Psoas muscle (tissue), 7 donors: ENCODE measurements at regions not wholly inside any gene's neighbourhood (a gene's known extent, or its start where the extent isn't known, plus 50 kb on each side); places are given as distances from the start of the nearest gene placed in this dataset.

Experiments used
- ATAC-seq, 4 donors: fragments of 200-7000 bp; cut with Tn5 transposase; one replicate each; pipeline ENCODE4 v1.9.1; 2020; ENCODE audit warnings: moderate library complexity in 3 of 4, mild to moderate bottlenecking in 2 of 4
- DNase-seq, 2 donors: peaks; one replicate each; pipeline ENCODE4 v3.0.0-alpha.2; 2020
- H3K27ac ChIP-seq: fragments of 200-600 bp; one replicate; pipeline ENCODE4 v1.8.0; 2022
- H3K27me3 ChIP-seq, 3 donors: fragments of 200-600 bp in 1 of 3; one replicate each; pipeline versions ENCODE4 v1.6.1 to v1.8.0; 2013 to 2022; ENCODE audit warnings: low read length in 2 of 3, mild to moderate bottlenecking in 2 of 3, moderate library complexity in 1 of 3; ENCODE audit not compliant: insufficient read depth in 3 of 3
- H3K36me3 ChIP-seq, 2 donors: fragments of 200-600 bp in 1 of 2; one replicate each; pipeline versions ENCODE4 v1.6.1 to v1.8.0; 2013 to 2022; ENCODE audit warnings: low read depth in 1 of 2, mild to moderate bottlenecking in 1 of 2, moderate library complexity in 1 of 2; ENCODE audit not compliant: insufficient read depth in 1 of 2
- H3K4me1 ChIP-seq: fragments of 200-600 bp; one replicate; pipeline ENCODE4 v1.8.0; 2022
- H3K4me3 ChIP-seq: fragments of 200-600 bp; one replicate; pipeline ENCODE4 v1.8.0; 2022; ENCODE audit warnings: mild to moderate bottlenecking
- H3K9me3 ChIP-seq: fragments of 200-600 bp; one replicate; pipeline ENCODE4 v1.8.0; 2022
- CTCF ChIP-seq: fragments of 200-600 bp; IDR thresholded peaks from one replicate; pipeline ENCODE4 v1.8.0; 2022; ENCODE audit warnings: antibody characterized with exemption
- WGBS, 3 donors: extraction: QIAGEN DNeasy Blood & Tissue Kit; methylation state at CpG; one replicate each; pipeline versions ENCODE4 v1.1.6 to v1.1.7; 2013; 5-methylcytosine and 5-hydroxymethylcytosine counted together
- intact Hi-C, 2 donors: fragments of 100-400 bp; cut with DNase I; formaldehyde crosslinking; loops; one replicate each; pipeline versions ENCODE4 v1.11.0 to v1.14.2; 2022
- donor health status: healthy with polysubstance abuse.
- donor health status: DM: no; HTN: no; CAD: no; lungs with moderate emphysema.
- donor health status: Bipolar disorder and iron deficiency.
- donor health status: healthy.
- donor health status: DM: yes; HTN: yes; CAD: no.
- donor health status: DM: no; HTN: no; CAD: no.
- donor health status: DM: yes; HTN: yes; CAD: no.

DNA sequence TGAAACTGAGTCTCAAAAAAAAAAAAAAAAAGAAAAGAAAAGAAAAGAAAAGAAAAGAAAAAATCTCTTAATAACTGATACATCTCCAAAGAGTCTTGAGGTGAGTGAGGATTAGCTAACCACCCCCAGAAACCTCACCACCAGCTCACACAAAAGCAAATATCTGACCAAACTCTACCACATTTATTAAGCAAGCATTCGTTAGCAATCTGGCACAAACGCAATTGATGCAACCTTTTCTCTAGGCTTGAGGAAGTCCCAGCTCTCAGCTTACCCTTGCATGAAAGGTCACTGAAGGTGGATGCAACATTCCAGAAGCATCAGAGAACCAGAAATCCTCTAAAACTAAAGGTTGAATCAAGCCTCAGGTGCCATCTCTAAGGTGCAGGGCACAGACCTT is 231.9 kb upstream of the BCOR start:
- Histone ChIP-seq H3K9me3 (no peaks in the 10 kb centered on the region), H3K4me1 (no peaks in the 10 kb centered on the region), H3K36me3 (no peaks in the 10 kb centered on the region), H3K27ac (no peak overlapping the region), H3K27me3 (peaks cover 0 to 17% (median 0%) of the 10 kb centered on the region in 3 donors), H3K4me3 (no peak overlapping the region)
- DNase-seq, result no peak
- WGBS, 3 donors, result 86 to 97% (median 91%) methylated on average over 2 of the region's 2 CpGs
- ATAC-seq, result no peak
- TF ChIP-seq CTCF, result no peak
- intact Hi-C loops, result no loop called here

DNA sequence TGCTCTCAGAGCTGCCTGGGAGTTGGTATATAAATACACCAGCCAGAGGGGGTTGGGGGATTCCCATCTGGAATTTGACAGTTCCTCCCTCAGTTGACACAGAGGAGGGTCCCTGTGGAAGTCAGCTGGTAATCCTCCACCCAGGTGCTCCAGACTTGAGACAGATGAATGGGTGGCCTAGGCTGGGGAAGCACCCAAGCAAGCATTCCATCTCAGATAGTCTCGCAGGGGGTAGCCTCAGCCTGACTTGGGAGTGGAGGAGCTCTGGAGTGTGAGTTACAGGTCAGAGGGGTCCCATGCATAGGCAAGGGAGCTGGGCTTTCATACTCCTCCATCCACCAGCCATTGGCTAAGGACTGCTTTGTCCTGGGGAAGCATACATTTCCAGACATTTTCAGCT is 229.3 kb upstream of the BCOR start:
- ATAC-seq (no peak), DNase-seq (no peak)
- intact Hi-C loops, result no loop called here
- WGBS, 3 donors, result 89 to 91% methylated on average over 1 of the region's 1 CpG; no CpG with 5 or more reads in 1 of the 3 donors
- Histone ChIP-seq H3K9me3 (no peaks in the 10 kb centered on the region), H3K36me3 (no peaks in the 10 kb centered on the region), H3K27ac (no peak overlapping the region), H3K4me3 (no peak overlapping the region), H3K27me3 (peaks cover 0 to 24% (median 0%) of the 10 kb centered on the region in 3 donors), H3K4me1 (no peaks in the 10 kb centered on the region)
- TF ChIP-seq CTCF, result no peak

- H3K27ac ChIP-seq, result no peak overlapping the region
- H3K27me3 ChIP-seq, result peaks cover 0 to 24% (median 0%) of the 10 kb centered on the region in 3 donors
- WGBS, 3 donors, result 64 to 92% (median 90%) methylated on average over 7 to 8 of the region's 8 CpGs
- ATAC-seq (no peak), DNase-seq (no peak)
- peaks cover under 1% of the 10 kb centered on the region for H3K9me3 ChIP-seq
- TF ChIP-seq CTCF, result no peak
- H3K36me3 ChIP-seq, result no peaks in the 10 kb centered on the region
- no peak overlapping the region for H3K4me3 ChIP-seq
- intact Hi-C loops, result no loop called here
- no peaks in the 10 kb centered on the region for H3K4me1 ChIP-seq
These were observed 228.6 kb upstream of the BCOR start for GRCh38 chrX:40326186-40326965.

GRCh38 chrX:40325161-40325560 is 227.4 kb upstream of the BCOR start:
- Histone ChIP-seq H3K36me3 (no peaks in the 10 kb centered on the region), H3K9me3 (peaks cover 5% of the 10 kb centered on the region), H3K27me3 (peaks cover 0 to 24% (median 0%) of the 10 kb centered on the region in 3 donors), H3K27ac (no peak overlapping the region), H3K4me1 (no peaks in the 10 kb centered on the region), H3K4me3 (no peak overlapping the region)
- DNase-seq (no peak), ATAC-seq (no peak)
- 89 to 92% (median 92%) methylated on average over 10 to 11 of the region's 11 CpGs for WGBS, 3 donors
- intact Hi-C loops, result no loop called here
- no peak for TF ChIP-seq CTCF

DNA sequence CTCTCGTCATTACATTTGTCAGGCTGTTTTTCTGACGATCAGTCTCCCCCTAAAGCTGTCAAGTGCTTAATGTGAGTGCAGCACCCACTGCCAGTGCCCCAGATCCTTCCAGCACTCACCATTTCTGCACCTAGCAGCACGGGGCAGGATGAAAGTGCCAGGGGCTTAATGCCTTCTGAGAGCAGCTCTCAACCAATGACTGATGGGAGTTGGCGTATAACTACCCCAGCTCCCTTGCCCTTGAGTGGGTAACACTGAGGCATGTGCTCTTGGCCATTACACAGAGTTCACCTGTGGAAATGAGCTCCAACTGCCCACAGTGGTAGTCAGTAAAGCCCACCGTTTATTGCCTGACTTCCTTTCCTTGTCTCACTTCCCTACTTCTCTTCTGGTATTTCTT is 226.2 kb upstream of the BCOR start:
- no peak for TF ChIP-seq CTCF
- DNase-seq (no peak), ATAC-seq (no peak)
- no peaks in the 10 kb centered on the region for H3K36me3 ChIP-seq
- no peaks in the 10 kb centered on the region for H3K4me1 ChIP-seq
- H3K9me3 ChIP-seq, result peaks cover 5% of the 10 kb centered on the region
- H3K27me3 ChIP-seq, result peaks cover 0 to 24% (median 0%) of the 10 kb centered on the region in 3 donors
- H3K27ac ChIP-seq, result no peak overlapping the region
- WGBS, 3 donors, result 83 to 90% (median 86%) methylated on average over 5 of the region's 5 CpGs
- intact Hi-C loops, result no loop called here
- no peak overlapping the region for H3K4me3 ChIP-seq
